ENCODE measurements at regions not wholly inside any gene's neighbourhood (a gene's known extent, or its start where the extent isn't known, plus 50 kb on each side); places are given as distances from the start of the nearest gene placed in this dataset.

DNA sequence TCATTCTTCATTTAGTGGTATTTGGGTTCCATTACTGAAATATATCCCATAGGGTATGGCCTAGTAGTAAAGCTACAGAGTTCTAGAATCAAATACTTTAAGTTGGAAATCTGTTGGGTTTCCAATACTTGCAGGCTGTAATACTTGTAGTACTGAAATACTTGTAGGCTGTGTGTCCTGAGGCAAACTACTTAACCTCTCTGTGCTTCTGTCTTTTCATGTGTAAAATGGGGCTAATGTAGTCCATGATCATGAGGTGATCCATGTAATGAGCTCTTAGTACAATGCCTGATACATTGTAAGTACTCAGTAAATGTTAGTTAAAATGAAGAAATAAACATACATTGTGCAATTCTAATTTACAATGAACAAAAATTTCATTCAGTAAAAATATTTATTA is 368.9 kb downstream of the CSNK1G3 start:
- no peaks in the 10 kb centered on the region for H3K9me3 ChIP-seq
- no peak overlapping the region for H3K27ac ChIP-seq
- peaks cover 18% of the 10 kb centered on the region for H3K4me1 ChIP-seq
- no peaks in the 10 kb centered on the region for H3K27me3 ChIP-seq
- TF ChIP-seq POLR2A (IDR thresholded peaks at IDR 0.05) (no peak), POLR2AphosphoS5 (IDR thresholded peaks at IDR 0.05) (no peak), EP300 (IDR thresholded peaks at IDR 0.05) (no peak)
- TF ChIP-seq, protein P1, sequence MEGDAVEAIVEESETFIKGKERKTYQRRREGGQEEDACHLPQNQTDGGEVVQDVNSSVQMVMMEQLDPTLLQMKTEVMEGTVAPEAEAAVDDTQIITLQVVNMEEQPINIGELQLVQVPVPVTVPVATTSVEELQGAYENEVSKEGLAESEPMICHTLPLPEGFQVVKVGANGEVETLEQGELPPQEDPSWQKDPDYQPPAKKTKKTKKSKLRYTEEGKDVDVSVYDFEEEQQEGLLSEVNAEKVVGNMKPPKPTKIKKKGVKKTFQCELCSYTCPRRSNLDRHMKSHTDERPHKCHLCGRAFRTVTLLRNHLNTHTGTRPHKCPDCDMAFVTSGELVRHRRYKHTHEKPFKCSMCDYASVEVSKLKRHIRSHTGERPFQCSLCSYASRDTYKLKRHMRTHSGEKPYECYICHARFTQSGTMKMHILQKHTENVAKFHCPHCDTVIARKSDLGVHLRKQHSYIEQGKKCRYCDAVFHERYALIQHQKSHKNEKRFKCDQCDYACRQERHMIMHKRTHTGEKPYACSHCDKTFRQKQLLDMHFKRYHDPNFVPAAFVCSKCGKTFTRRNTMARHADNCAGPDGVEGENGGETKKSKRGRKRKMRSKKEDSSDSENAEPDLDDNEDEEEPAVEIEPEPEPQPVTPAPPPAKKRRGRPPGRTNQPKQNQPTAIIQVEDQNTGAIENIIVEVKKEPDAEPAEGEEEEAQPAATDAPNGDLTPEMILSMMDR (IDR thresholded peaks at IDR 0.05) = no peak
- no peaks in the 10 kb centered on the region for H3K36me3 ChIP-seq
- no peak for DNase-seq (ENCODE audit: low spot score in 2 of 2)
- H3K4me3 ChIP-seq = no peak overlapping the region

DNA sequence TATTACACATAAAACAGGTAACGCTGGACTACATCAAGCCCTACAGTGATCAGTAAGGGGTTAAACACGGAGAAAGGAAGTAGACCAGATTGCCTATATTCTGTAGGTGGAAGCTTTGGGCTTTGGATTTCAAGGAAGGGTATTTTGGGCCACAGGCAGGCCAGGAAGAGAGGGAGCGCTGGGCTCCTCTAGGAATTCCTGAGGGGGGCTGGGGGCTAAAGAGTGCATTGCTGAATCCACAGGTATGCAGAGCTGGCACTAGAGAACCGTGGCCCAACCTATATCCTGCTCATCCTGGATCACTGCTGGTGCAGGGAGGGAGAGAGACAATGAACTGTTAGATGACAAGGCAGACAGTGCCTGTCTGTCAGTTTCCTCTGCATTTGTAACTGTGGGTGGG is 367.1 kb downstream of the CSNK1G3 start:
- no peak overlapping the region for H3K27ac ChIP-seq
- H3K4me3 ChIP-seq = no peak overlapping the region
- no peaks in the 10 kb centered on the region for H3K27me3 ChIP-seq
- peaks cover 34% of the 10 kb centered on the region for H3K4me1 ChIP-seq
- H3K36me3 ChIP-seq = no peaks in the 10 kb centered on the region
- 57% methylated on average over 4 of the region's 4 CpGs for WGBS
- no peaks in the 10 kb centered on the region for H3K9me3 ChIP-seq
- TF ChIP-seq POLR2A (IDR thresholded peaks at IDR 0.05) = no peak
- TF ChIP-seq POLR2AphosphoS5 (IDR thresholded peaks at IDR 0.05) = no peak
- TF ChIP-seq EP300 (IDR thresholded peaks at IDR 0.05) = no peak
- TF ChIP-seq, protein P1 (IDR thresholded peaks at IDR 0.05) = no peak
- DNase-seq (ENCODE audit: low spot score in 2 of 2) = no peak

- Histone ChIP-seq H3K4me3 (no peak overlapping the region), H3K36me3 (no peaks in the 10 kb centered on the region), H3K9me3 (no peaks in the 10 kb centered on the region), H3K4me1 (peaks cover 20% of the 10 kb centered on the region), H3K27ac (no peak overlapping the region), H3K27me3 (no peaks in the 10 kb centered on the region)
- DNase-seq (ENCODE audit: low spot score in 2 of 2) = no peak
- TF ChIP-seq, protein P1 (IDR thresholded peaks at IDR 0.05) = no peak
- TF ChIP-seq POLR2AphosphoS5 (IDR thresholded peaks at IDR 0.05) (no peak), POLR2A (IDR thresholded peaks at IDR 0.05) (no peak), EP300 (IDR thresholded peaks at IDR 0.05) (no peak)
- WGBS = 92% methylated on average over 4 of the region's 4 CpGs
These were observed 364.4 kb downstream of the CSNK1G3 start for GRCh38 chr5:123876276-123876790.

DNA sequence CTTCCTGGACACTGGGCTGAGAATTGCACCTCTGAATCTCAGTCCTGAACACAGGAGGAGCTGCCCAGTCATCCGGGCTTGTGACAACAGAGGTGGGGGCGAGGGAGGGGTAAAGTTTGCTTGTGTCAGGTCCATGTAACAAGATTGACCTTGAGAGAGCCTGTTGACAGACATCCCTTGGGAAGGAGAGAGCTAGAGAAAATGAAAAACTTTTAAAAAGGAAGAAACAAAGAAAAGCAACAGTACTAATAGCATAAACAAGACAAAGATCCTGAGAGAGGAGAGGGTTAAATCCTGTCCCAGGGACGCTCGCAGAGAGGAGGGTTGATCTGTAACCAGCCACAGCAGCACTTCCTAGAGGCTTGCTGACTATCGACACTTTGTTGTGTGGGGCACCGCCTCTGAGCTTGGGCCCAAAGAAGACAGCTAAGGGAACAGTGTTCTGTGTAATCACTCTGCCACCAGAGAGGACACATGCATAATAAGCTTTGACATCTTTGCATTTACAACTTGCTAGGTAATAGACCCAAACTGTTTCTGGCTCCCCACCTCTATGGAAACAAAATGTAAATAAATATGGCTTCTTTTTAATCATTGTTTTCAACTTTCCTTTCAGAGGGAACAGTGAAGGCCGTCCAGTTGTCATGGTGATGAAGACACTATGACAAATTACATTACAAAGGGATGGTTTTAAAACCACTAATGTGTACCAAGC is 363.7 kb downstream of the CSNK1G3 start:
- no peaks in the 10 kb centered on the region for H3K27me3 ChIP-seq
- H3K4me3 ChIP-seq = no peak overlapping the region
- H3K36me3 ChIP-seq = no peaks in the 10 kb centered on the region
- no peak for TF ChIP-seq POLR2A (IDR thresholded peaks at IDR 0.05)
- TF ChIP-seq, protein P1 (IDR thresholded peaks at IDR 0.05) = no peak
- TF ChIP-seq EP300 (IDR thresholded peaks at IDR 0.05) = no peak
- no peak for TF ChIP-seq POLR2AphosphoS5 (IDR thresholded peaks at IDR 0.05)
- peak overlapping the region; percentile 42 for H3K27ac ChIP-seq
- DNase-seq (ENCODE audit: low spot score in 2 of 2) = no peak
- WGBS = 49% methylated on average over 7 of the region's 7 CpGs
- no peaks in the 10 kb centered on the region for H3K9me3 ChIP-seq
- peaks cover 20% of the 10 kb centered on the region for H3K4me1 ChIP-seq

- H3K9me3 ChIP-seq = no peaks in the 10 kb centered on the region
- no peaks in the 10 kb centered on the region for H3K27me3 ChIP-seq
- peak overlapping the region; percentile 42 for H3K27ac ChIP-seq
- no peak for TF ChIP-seq EP300 (IDR thresholded peaks at IDR 0.05)
- TF ChIP-seq POLR2AphosphoS5 (IDR thresholded peaks at IDR 0.05) = no peak
- H3K4me3 ChIP-seq = no peak overlapping the region
- DNase-seq (ENCODE audit: low spot score in 2 of 2) = no peak
- WGBS = 53% methylated on average over 4 of the region's 4 CpGs
- H3K36me3 ChIP-seq = no peaks in the 10 kb centered on the region
- peaks cover 20% of the 10 kb centered on the region for H3K4me1 ChIP-seq
These were observed 362.7 kb downstream of the CSNK1G3 start for GRCh38 chr5:123874600-123875201.
